Parathyroid adenoma (tissue), 2 donors: ENCODE measurements at regions not wholly inside any gene's neighbourhood (a gene's known extent, or its start where the extent isn't known, plus 50 kb on each side); places are given as distances from the start of the nearest gene placed in this dataset.
"Not testable (repeated sequence)": the region's sequence is repeated elsewhere in the genome, so short reads cannot be mapped to it uniquely, and the experiment has no call there.

Experiments
- H2AFZ ChIP-seq: fragments of 300-600 bp; sonication (generic); one replicate; pipeline ENCODE4 v1.7.0; 2017; ENCODE audit warnings: antibody characterized with exemption, mild to moderate bottlenecking
- H3K27ac ChIP-seq: fragments of 300-600 bp; sonication (generic); one replicate; pipeline ENCODE4 v1.7.0; 2017
- H3K27me3 ChIP-seq: fragments of 300-600 bp; sonication (generic); one replicate; pipeline ENCODE4 v1.7.0; 2017; ENCODE audit warnings: low read length; ENCODE audit not compliant: control insufficient read depth, insufficient read depth
- H3K36me3 ChIP-seq: fragments of 300-600 bp; sonication (generic); one replicate; pipeline ENCODE4 v1.7.0; 2017; ENCODE audit warnings: low read length; ENCODE audit not compliant: control insufficient read depth, insufficient read depth
- H3K4me1 ChIP-seq: fragments of 300-600 bp; sonication (generic); one replicate; pipeline ENCODE4 v1.7.0; 2017; ENCODE audit warnings: control low read depth
- H3K4me2 ChIP-seq: fragments of 300-600 bp; sonication (generic); one replicate; pipeline ENCODE4 v1.7.0; 2017; ENCODE audit warnings: low read length
- H3K4me3 ChIP-seq: fragments of 300-600 bp; sonication (generic); one replicate; pipeline ENCODE4 v1.7.0; 2017; ENCODE audit warnings: low read depth, low read length
- H3K79me2 ChIP-seq: fragments of 300-600 bp; sonication (generic); one replicate; pipeline ENCODE4 v1.7.0; 2017; ENCODE audit warnings: control low read depth
- H3K9ac ChIP-seq: fragments of 300-600 bp; sonication (generic); one replicate; pipeline ENCODE4 v1.7.0; 2017; ENCODE audit warnings: mild to moderate bottlenecking
- H3K9me3 ChIP-seq: fragments of 300-600 bp; sonication (generic); one replicate; pipeline ENCODE4 v1.7.0; 2017; ENCODE audit warnings: low read length; ENCODE audit not compliant: control insufficient read depth
- TF ChIP-seq, protein P1 (sequence below): fragments of 300-600 bp; sonication (generic); IDR thresholded peaks from one replicate; pipeline ENCODE4 v1.7.0; 2017; ENCODE audit warnings: antibody characterized with exemption, mild to moderate bottlenecking
- donor health status: primary hyperparathyroidism.

DNA sequence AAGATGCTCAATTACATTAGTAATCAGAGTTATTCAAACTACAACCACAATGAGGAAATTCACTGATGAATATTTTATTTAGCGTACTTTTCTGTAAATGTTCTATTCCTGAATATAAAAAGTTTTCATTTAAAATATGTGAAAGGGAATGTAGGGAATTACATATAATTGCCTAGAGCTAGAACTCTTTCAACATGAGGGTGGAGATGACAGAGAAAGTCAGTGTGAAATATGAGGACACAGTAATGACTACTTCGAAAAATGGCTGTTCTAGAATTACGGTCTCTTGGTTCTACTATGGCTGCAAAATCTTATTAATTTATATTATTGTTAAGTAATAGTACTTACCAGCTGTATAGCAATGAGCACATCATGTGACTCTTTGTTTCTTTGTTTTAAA, 1647.4 kb upstream of the PIK3C3 start:
- H3K9me3 ChIP-seq = no peaks in the 10 kb centered on the region

DNA sequence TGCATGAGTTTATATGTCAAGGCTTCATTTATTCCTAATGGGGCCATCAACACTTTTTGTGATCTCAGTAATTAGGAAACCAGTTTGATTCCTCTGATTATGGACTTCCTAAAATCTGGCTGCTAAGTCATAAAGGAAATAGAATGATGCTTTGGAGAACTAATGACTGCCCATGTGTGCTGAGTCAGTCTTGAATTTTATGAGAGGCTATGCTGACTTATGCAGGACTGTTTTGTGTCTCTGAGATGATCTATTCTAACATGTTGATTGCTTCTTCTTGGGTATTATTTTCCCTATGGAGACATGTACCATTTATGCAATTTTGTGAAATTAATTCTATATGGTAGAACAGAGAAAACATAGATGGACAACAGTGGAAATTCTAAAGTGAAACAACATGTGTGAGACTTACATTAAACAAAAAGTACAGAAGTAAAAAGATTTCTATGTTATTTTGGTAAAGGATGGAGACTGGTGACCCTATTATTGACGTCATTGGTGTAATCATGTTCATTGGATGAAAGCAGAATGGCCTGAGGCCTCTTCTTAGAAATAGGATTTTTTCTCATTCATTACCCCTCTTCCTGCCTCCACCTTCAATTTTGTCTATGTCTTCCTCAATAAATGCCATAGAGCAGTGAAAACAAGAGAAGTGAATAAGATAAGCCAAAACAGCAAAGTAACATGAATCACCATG, 1658.2 kb upstream of the PIK3C3 start:
- Histone ChIP-seq H3K9me3 (no peaks in the 10 kb centered on the region), H3K36me3 (no peaks in the 10 kb centered on the region), H3K79me2 (no peaks in the 10 kb centered on the region), H2AFZ (no peak overlapping the region), H3K27me3 (no peaks in the 10 kb centered on the region), H3K4me3 (no peak overlapping the region), H3K27ac (no peak overlapping the region), H3K9ac (no peak overlapping the region), H3K4me2 (no peak overlapping the region), H3K4me1 (no peaks in the 10 kb centered on the region)
- TF ChIP-seq, protein P1, sequence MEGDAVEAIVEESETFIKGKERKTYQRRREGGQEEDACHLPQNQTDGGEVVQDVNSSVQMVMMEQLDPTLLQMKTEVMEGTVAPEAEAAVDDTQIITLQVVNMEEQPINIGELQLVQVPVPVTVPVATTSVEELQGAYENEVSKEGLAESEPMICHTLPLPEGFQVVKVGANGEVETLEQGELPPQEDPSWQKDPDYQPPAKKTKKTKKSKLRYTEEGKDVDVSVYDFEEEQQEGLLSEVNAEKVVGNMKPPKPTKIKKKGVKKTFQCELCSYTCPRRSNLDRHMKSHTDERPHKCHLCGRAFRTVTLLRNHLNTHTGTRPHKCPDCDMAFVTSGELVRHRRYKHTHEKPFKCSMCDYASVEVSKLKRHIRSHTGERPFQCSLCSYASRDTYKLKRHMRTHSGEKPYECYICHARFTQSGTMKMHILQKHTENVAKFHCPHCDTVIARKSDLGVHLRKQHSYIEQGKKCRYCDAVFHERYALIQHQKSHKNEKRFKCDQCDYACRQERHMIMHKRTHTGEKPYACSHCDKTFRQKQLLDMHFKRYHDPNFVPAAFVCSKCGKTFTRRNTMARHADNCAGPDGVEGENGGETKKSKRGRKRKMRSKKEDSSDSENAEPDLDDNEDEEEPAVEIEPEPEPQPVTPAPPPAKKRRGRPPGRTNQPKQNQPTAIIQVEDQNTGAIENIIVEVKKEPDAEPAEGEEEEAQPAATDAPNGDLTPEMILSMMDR = no peak

More for the DNA sequence above, 1647.4 kb upstream of the PIK3C3 start:
- Histone ChIP-seq H3K4me3 (no peak overlapping the region), H3K9ac (no peak overlapping the region), H3K27me3 (no peaks in the 10 kb centered on the region), H3K27ac (no peak overlapping the region), H2AFZ (no peak overlapping the region), H3K4me2 (no peak overlapping the region), H3K36me3 (no peaks in the 10 kb centered on the region), H3K4me1 (no peaks in the 10 kb centered on the region), H3K79me2 (no peaks in the 10 kb centered on the region)
- TF ChIP-seq, protein P1 = no peak

DNA sequence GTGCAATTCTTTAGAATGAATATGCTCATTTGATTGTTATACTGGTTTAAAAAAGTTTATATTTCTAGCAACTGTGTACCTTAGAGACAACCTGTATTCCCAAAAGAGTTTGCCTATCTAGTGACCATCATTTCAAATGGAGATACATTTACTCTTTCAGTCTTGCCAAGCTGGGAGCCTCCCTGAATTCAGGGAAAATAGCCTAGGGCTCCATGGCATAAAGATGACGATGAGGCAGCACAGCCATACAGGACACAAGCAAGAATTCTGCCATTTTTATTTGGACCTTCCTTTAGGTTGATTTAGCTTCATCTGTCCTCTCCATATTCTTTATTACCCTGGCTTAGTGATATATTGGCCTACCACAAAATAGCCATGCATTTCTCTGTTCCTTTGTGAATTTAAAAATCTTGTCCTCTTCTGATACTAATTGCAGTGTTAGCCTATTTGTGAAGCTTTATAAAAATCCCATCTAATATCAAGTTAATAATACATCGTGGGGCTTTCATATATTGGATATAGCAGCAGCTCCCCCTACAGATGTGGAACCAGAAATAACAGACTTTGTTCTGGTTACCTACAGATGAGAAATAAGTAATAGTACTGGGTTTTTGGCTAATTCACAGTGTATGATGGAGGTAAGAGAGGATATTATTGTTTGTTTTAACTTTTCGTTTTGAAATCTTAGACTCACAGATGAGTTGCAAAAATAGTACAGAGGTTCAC, 1661.9 kb upstream of the PIK3C3 start:
- Histone ChIP-seq H3K9ac (no peak overlapping the region), H3K79me2 (no peaks in the 10 kb centered on the region), H3K9me3 (no peaks in the 10 kb centered on the region), H3K27ac (no peak overlapping the region), H2AFZ (no peak overlapping the region), H3K4me1 (no peaks in the 10 kb centered on the region), H3K27me3 (no peaks in the 10 kb centered on the region), H3K4me3 (no peak overlapping the region), H3K4me2 (no peak overlapping the region), H3K36me3 (no peaks in the 10 kb centered on the region)
- TF ChIP-seq, protein P1 = no peak

DNA sequence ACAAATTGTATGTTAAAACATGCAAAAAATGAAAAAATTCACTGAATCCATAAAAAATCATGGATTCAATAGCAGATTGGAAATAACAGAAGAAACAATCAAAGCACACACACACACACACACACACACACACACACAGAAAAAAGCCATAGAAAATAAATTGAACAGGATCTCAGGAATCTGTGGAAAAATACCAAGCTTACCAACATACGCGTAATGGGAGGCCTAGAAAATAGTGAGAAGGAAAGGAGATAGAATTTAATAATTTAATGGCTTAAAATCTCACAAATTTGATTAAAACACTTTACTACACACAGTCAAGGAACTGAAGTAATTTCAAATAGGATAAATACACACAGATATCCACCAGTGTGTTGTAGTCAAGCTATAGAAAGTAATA, 1671.5 kb upstream of the PIK3C3 start:
- H3K27ac ChIP-seq = no peak overlapping the region
- no peaks in the 10 kb centered on the region for H3K27me3 ChIP-seq
- H3K9me3 ChIP-seq = no peaks in the 10 kb centered on the region
- H2AFZ ChIP-seq = no peak overlapping the region
- no peaks in the 10 kb centered on the region for H3K79me2 ChIP-seq
- TF ChIP-seq, protein P1 = no peak
- H3K36me3 ChIP-seq = no peaks in the 10 kb centered on the region
- H3K4me3 ChIP-seq = no peak overlapping the region
- no peak overlapping the region for H3K4me2 ChIP-seq
- no peaks in the 10 kb centered on the region for H3K4me1 ChIP-seq
- H3K9ac ChIP-seq = no peak overlapping the region

DNA sequence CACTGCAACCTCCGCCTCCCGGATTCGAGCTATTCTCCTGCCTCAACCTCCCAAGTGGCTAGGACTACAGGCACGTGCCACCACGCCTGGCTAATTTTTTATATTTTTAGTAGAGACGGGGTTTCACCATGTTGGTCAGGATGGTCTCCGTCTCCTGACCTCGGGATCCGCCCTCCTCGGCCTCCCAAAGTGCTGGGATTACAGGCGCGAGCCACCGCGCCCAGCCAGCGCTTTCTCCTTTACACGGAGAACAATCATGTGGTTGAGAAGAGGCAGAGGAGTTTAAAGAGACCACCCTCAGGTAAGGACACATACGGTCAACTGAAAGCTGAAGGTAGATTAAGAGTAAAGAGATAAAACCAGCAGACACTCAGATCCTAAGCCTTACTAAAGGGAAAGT, 1673.7 kb upstream of the PIK3C3 start:
- not testable (repeated sequence) for H3K9me3 ChIP-seq, H2AFZ ChIP-seq, H3K4me1 ChIP-seq, H3K79me2 ChIP-seq, H3K27me3 ChIP-seq, H3K4me3 ChIP-seq, H3K27ac ChIP-seq, H3K4me2 ChIP-seq, H3K9ac ChIP-seq, H3K36me3 ChIP-seq
